ENCODE measurements at regions not wholly inside any gene's neighbourhood (a gene's known extent, or its start where the extent isn't known, plus 50 kb on each side); places are given as distances from the start of the nearest gene placed in this dataset.

DNA sequence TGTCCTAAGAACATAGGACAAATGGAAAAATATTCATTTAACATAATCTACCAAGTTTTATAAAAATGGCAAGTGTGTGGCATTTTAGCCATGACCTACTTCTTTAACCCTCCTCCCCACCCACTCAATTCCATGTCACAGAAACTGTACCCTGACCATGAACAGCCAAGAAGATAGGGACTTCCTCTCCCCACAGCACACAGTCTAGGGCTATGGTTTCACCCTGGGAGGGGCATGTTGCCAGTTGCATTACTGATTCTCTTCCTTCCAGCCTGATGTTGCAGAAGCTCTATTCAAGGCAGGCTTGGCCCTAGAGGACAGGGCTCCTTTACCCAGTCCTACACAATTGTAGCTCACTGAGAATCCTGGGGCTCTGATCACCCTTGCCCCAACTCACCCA, 153.6 kb upstream of the KLF7 start:
- CTCF ChIA-PET = no interaction called here

DNA sequence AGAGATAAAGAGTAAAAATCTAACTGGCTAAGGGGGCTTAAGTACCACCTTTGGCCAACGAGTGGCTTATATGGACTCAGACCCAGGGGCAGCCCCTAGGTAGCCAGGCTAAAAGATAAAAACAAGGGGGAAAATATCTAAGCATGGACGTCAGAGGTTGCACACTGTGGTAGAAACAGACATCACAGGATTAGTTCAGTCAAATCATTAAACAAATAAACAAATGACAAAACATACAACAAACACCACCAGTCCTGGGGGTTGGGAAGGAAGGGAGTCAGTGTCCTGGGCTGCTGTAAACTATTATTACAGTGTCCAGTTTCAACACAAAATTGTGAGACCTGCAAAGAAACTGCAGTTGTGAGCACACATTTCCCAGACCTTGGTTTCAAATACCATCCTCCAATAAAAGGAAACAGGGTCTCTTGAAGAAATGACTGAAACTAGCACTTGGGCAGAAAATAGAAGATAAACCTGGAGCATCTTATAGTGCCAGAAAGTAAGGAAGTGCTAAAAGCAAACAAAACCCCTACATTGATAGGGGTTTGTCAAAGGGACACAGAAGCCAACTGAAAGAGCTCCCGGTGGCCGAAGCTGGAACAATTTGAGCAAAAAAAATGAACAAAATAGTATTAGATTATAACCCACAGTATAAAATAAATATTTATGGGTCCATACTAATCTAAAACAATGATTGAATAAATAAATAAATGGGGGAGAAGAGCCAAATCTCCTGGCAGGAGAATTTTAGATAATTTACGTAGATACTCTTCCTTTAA, 154.8 kb upstream of the KLF7 start:
- intact Hi-C loops (cut with micrococcal nuclease; ENCODE audit: unreplicated experiment) (no loop called here), in situ Hi-C loops (cut with HindIII; ENCODE audit: low pct_unique_long_range_greater_than_20kb, low sequenced_read_pairs) (no loop called here)
- H3K27ac ChIP-seq (ENCODE audit: low read length) = no peak overlapping the region
- BruUV-seq (replicated peaks) = no TSS peak
- ATAC-seq (no peak), DNase-seq (ENCODE audit: low read depth, low spot score) (no peak)
- H3K27me3 ChIP-seq (ENCODE audit: control insufficient read depth, insufficient read depth, low read length) = no peaks in the 10 kb centered on the region
- TF ChIP-seq, protein P1, sequence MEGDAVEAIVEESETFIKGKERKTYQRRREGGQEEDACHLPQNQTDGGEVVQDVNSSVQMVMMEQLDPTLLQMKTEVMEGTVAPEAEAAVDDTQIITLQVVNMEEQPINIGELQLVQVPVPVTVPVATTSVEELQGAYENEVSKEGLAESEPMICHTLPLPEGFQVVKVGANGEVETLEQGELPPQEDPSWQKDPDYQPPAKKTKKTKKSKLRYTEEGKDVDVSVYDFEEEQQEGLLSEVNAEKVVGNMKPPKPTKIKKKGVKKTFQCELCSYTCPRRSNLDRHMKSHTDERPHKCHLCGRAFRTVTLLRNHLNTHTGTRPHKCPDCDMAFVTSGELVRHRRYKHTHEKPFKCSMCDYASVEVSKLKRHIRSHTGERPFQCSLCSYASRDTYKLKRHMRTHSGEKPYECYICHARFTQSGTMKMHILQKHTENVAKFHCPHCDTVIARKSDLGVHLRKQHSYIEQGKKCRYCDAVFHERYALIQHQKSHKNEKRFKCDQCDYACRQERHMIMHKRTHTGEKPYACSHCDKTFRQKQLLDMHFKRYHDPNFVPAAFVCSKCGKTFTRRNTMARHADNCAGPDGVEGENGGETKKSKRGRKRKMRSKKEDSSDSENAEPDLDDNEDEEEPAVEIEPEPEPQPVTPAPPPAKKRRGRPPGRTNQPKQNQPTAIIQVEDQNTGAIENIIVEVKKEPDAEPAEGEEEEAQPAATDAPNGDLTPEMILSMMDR (IDR thresholded peaks at IDR 0.05) = peak; percentile 22; the same call in 1 of the 2 replicates
- TF ChIP-seq, protein P2, sequence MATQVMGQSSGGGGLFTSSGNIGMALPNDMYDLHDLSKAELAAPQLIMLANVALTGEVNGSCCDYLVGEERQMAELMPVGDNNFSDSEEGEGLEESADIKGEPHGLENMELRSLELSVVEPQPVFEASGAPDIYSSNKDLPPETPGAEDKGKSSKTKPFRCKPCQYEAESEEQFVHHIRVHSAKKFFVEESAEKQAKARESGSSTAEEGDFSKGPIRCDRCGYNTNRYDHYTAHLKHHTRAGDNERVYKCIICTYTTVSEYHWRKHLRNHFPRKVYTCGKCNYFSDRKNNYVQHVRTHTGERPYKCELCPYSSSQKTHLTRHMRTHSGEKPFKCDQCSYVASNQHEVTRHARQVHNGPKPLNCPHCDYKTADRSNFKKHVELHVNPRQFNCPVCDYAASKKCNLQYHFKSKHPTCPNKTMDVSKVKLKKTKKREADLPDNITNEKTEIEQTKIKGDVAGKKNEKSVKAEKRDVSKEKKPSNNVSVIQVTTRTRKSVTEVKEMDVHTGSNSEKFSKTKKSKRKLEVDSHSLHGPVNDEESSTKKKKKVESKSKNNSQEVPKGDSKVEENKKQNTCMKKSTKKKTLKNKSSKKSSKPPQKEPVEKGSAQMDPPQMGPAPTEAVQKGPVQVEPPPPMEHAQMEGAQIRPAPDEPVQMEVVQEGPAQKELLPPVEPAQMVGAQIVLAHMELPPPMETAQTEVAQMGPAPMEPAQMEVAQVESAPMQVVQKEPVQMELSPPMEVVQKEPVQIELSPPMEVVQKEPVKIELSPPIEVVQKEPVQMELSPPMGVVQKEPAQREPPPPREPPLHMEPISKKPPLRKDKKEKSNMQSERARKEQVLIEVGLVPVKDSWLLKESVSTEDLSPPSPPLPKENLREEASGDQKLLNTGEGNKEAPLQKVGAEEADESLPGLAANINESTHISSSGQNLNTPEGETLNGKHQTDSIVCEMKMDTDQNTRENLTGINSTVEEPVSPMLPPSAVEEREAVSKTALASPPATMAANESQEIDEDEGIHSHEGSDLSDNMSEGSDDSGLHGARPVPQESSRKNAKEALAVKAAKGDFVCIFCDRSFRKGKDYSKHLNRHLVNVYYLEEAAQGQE (IDR thresholded peaks at IDR 0.05; ENCODE audit: insufficient read depth in 1 of 2, low read depth in 2 of 2, low read length in 1 of 2) = no peak
- no peaks in the 10 kb centered on the region for H3K9me3 ChIP-seq (ENCODE audit: control insufficient read depth, insufficient read depth, low read depth, low read length)
- no peak overlapping the region for H3K4me3 ChIP-seq (ENCODE audit: low read depth in 2 of 2, low read length in 2 of 2)
- ChIA-PET POLR2A (no interaction called here), CTCF (no interaction called here)
- H3K4me1 ChIP-seq (ENCODE audit: control insufficient read depth, insufficient read depth, low read length) = no peaks in the 10 kb centered on the region
- H3K36me3 ChIP-seq (ENCODE audit: control insufficient read depth, insufficient read depth, low read length) = no peaks in the 10 kb centered on the region

More for the DNA sequence above, 153.6 kb upstream of the KLF7 start:
- H3K4me3 ChIP-seq (ENCODE audit: low read depth in 2 of 2, low read length in 2 of 2) = no peak overlapping the region
- POLR2A ChIA-PET = no interaction called here
- no peaks in the 10 kb centered on the region for H3K4me1 ChIP-seq (ENCODE audit: control insufficient read depth, insufficient read depth, low read length)
- intact Hi-C loops (cut with micrococcal nuclease; ENCODE audit: unreplicated experiment) = loop anchor here (10.0 kb wide), 1 partner anchor 335 kb away; no protein-coding TSS in a partner anchor
- no peaks in the 10 kb centered on the region for H3K9me3 ChIP-seq (ENCODE audit: control insufficient read depth, insufficient read depth, low read depth, low read length)
- ATAC-seq (no peak), DNase-seq (ENCODE audit: low read depth, low spot score) (no peak)
- no peak overlapping the region for H3K27ac ChIP-seq (ENCODE audit: low read length)
- TF ChIP-seq POLR2AphosphoS5 (IDR thresholded peaks at IDR 0.05; ENCODE audit: low read depth, low read length) (no peak), TCF7L2 (IDR thresholded peaks at IDR 0.05; ENCODE audit: low read depth, low read length) (no peak), SIN3A (IDR thresholded peaks at IDR 0.05; ENCODE audit: borderline replicate concordance, insufficient read depth, low read depth, low read length) (no peak)
- TF ChIP-seq, protein P2 (IDR thresholded peaks at IDR 0.05; ENCODE audit: insufficient read depth in 1 of 2, low read depth in 2 of 2, low read length in 1 of 2) = no peak
- TF ChIP-seq, protein P1 (IDR thresholded peaks at IDR 0.05) = no peak
- in situ Hi-C loops (cut with HindIII; ENCODE audit: low pct_unique_long_range_greater_than_20kb, low sequenced_read_pairs) = no loop called here
- H3K27me3 ChIP-seq (ENCODE audit: control insufficient read depth, insufficient read depth, low read length) = no peaks in the 10 kb centered on the region
- H3K36me3 ChIP-seq (ENCODE audit: control insufficient read depth, insufficient read depth, low read length) = no peaks in the 10 kb centered on the region
- BruUV-seq (replicated peaks) = no TSS peak

Data from Panc1 (cell line).